ENCODE measurements at regions not wholly inside any gene's neighbourhood (a gene's known extent, or its start where the extent isn't known, plus 50 kb on each side); places are given as distances from the start of the nearest gene placed in this dataset.
A peak's percentile ranks its signal among the peaks of the same experiment; 100 is the strongest.

DNA sequence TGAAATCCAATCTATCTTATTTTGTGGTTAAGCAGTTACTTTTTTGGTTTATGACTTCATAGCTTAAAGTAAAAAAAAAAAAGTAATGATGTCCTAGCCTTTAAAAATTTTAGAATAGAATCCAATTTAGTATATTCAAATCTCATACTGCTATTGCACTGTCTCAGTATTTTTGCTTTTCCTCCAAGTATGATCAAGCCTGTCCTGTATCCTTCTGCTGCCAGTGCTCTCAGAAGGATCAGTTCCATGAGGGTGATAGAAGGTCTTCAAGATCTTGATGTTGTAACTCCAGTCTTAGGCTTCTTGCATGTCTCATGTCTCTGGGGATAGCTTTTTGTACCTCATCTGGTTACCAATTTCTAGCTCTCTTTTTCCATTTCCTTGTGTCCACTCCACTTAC lies 324.2 kb upstream of the FAR2 start:
- DNase-seq (ENCODE audit: low read depth), result no peak

GRCh38 chr12:28826766-28827165 lies 322.3 kb upstream of the FAR2 start:
- no peak for DNase-seq (ENCODE audit: low read depth)

GRCh38 chr12:28827861-28828260 lies 321.2 kb upstream of the FAR2 start:
- DNase-seq (ENCODE audit: low read depth), result no peak

DNA sequence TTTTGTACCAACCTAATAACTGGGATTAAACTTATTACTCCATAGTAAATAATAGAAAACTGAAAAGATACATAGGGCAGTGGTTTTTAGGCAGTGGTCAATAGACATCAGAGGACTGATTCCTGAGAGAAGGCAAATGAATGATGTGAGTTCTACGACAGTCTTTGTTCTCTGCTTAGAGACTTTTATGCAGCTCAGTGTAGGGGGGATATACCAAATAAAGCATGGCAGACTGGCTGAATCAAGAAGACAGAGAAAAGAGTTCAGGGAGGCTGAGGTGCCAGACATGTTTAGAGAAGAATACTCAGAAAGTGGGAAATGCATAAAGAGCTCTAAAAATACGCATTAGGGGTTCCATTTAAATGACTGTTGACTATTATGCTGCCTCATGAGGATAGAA lies 320.8 kb upstream of the FAR2 start:
- DNase-seq (ENCODE audit: low read depth), result no peak

GRCh38 chr12:28830491-28830890 lies 318.6 kb upstream of the FAR2 start:
- no peak for DNase-seq (ENCODE audit: low read depth)

DNA sequence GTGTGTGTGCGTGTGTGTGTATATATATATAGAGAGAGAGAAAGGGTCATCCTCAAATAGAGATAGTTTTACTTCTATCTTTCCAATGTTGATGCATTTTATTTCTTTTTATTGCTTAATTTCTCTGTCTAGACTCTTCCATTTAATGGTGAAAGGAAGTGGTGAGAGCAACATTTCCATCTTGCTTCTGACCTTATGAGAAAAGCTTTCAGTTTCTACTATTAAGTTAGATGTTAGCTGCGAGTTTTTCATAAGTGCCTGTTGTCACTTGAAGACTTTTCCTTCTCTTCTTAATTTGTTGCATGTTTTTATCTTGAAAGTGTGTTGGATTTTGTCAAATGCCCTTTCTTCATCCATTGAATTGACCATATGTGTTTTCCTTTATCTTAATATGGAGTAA lies 304.4 kb upstream of the FAR2 start:
- no peak for DNase-seq (ENCODE audit: low read depth)

- no peak for DNase-seq (ENCODE audit: low read depth)
Observed at GRCh38 chr12:28851781-28852180, 297.3 kb upstream of the FAR2 start.

DNA sequence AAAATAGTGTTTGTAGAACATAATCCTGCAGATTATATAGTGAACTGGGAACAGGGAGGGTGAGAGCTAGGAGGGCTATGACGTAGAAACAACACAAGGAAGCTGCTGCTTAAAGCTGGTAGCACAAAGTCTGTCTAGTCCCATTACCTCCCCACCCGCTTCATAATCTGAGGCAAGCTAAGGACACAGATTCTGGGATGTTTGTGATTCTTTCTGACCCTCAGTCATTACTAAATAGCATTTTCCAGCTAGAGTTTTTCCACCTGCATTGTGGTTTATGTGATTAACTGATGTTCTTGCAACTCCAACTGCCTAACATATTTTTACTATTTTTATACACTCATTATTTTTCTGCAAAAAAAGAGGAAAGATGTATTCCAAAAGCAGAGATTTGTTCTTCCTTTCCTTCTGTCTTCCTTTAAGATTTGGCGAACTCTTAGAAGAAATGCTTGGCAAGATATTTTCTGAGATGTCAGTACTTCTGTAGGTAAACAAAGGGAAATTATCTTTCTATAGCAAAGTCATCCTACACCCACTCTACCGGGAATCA lies 293.2 kb upstream of the FAR2 start:
- no peak for DNase-seq (ENCODE audit: low read depth)

DNA sequence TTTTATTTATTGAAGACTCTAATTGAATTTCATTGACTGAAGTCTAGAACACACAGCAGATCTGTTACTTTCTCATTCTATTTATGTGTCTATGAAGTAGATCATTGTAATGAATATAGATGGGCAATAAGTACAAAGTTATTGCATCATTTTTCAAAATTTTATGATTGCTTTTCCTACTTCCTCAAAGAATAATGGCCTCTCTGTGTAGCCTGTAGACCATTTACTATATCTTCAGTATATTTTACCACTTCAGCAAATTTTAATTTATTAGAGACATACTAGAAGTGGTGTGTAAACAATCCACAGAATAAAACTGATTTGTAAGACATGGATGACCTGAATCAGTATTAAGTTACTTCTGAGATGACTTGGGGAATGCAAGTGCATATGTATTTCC lies 291.7 kb upstream of the FAR2 start:
- DNase-seq (ENCODE audit: low read depth), result no peak

DNA sequence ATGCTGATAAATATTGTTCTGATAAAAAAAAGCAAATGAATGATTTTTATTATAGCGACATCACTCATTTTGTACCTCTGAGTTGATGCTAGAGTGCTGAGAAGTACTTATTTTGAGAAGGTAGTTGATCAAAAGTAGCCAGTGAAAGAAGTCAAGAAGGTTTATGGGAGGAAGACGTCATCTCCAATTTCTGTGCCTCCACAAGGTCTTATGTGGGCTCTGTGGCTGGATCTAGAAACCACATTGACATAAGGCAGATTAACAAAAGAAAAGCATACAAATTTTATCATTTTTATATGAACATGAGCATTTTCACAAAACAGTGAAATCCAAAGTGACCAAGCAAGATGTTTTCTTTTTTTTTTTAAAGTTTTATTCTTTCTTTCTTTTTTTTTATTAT lies 289.5 kb upstream of the FAR2 start:
- no peak for DNase-seq (ENCODE audit: low read depth)

GRCh38 chr12:28865776-28866175 lies 283.3 kb upstream of the FAR2 start:
- no peak for DNase-seq (ENCODE audit: low read depth)

GRCh38 chr12:28866296-28866695 lies 282.8 kb upstream of the FAR2 start:
- no peak for DNase-seq (ENCODE audit: low read depth)

GRCh38 chr12:28866715-28867503 lies 282.2 kb upstream of the FAR2 start:
- no peak for DNase-seq (ENCODE audit: low read depth)

DNA sequence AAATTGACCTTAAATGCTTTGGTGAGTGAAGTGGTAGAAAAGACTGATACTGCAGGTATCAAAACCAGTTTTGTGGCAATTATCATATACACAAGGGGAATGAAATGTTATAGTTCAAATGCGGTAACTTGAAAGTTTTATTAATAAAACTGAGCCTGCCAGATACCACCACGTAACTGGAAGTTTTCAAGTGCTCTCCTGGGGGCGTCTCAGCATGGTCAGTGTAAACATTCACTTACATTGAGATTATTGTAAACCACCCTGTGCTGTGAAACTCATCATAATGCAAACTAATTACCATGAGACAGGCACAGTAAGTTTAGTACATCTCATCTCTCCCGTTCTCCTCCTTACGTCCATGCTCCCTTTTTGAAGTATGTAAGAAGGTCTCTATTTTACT lies 280.7 kb upstream of the FAR2 start:
- no peak for DNase-seq (ENCODE audit: low read depth)

- peak; percentile 11 for DNase-seq (ENCODE audit: low read depth)
Observed at GRCh38 chr12:28869197-28869596, 279.9 kb upstream of the FAR2 start.

- DNase-seq (ENCODE audit: low read depth), result no peak
Observed at GRCh38 chr12:28870839-28871440, 278.1 kb upstream of the FAR2 start.

GRCh38 chr12:28872654-28873268 lies 276.3 kb upstream of the FAR2 start:
- peak; percentile 42 for DNase-seq (ENCODE audit: low read depth)

- DNase-seq (ENCODE audit: low read depth), result no peak
Observed at GRCh38 chr12:28874758-28875157, 274.3 kb upstream of the FAR2 start.

DNA sequence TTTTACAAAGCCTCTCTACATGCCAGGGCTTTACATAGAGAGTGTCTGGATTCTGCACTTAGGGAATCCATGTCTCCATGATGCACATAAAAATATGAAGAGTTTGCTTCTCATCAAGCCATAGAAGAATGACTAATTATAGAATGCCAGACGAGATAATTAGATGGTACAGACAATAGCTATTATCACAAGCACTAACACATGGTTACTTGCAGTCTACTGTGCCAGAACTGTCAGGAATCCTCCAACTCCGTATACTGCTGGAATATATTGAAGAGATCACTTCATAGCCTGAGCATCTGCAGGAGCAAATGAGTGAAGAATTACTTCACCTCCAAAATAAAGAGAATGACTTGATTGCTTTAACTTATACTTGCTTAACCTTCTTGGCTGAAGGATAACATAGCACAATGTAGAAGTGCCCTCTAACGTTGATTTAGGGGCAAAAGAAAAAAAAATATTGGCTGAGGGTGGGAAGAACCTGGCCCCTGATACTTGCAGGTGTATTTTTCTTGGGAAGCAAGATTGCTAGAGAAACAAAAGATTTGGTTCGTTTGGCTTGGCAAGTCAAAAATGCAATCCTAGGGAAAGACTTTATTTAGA lies 272.8 kb upstream of the FAR2 start:
- no peak for DNase-seq (ENCODE audit: low read depth)

GRCh38 chr12:28877854-28878253 lies 271.2 kb upstream of the FAR2 start:
- DNase-seq (ENCODE audit: low read depth), result no peak

GRCh38 chr12:28878629-28879028 lies 270.4 kb upstream of the FAR2 start:
- no peak for DNase-seq (ENCODE audit: low read depth)

DNA sequence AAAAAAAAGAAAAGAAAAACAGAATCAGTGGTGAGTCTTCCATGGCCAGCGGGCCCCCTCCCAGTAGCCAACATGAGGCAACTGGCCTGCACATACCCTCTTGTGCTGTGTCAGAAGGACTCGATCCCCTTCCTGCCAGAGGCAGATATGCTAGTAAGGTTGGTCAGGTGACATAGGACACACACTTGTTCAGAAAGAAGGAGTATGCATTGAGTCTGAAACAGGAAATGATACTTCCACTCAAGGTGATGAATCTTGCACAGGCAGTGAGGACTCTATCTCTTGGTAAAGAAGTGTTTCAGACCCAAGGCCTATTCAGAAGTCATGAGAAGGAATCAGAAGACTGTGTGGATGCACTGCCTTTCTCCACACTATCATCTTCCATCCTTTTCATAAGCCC lies 269.7 kb upstream of the FAR2 start:
- DNase-seq (ENCODE audit: low read depth), result no peak

GRCh38 chr12:28882444-28882843 lies 266.6 kb upstream of the FAR2 start:
- no peak for DNase-seq (ENCODE audit: low read depth)

Measured in ELR (cell line).